HG03108 (cell line): ENCODE measurements at regions not wholly inside any gene's neighbourhood (a gene's known extent, or its start where the extent isn't known, plus 50 kb on each side); places are given as distances from the start of the nearest gene placed in this dataset.
"Not testable (repeated sequence)": the region's sequence is repeated elsewhere in the genome, so short reads cannot be mapped to it uniquely, and the experiment has no call there.

Source experiments
- ATAC-seq: cut with Tn5 transposase; IDR thresholded peaks from one replicate; pipeline ENCODE4 v1.9.1; 2021; ENCODE audit warnings: moderate library complexity; ENCODE audit not compliant: unreplicated experiment

DNA sequence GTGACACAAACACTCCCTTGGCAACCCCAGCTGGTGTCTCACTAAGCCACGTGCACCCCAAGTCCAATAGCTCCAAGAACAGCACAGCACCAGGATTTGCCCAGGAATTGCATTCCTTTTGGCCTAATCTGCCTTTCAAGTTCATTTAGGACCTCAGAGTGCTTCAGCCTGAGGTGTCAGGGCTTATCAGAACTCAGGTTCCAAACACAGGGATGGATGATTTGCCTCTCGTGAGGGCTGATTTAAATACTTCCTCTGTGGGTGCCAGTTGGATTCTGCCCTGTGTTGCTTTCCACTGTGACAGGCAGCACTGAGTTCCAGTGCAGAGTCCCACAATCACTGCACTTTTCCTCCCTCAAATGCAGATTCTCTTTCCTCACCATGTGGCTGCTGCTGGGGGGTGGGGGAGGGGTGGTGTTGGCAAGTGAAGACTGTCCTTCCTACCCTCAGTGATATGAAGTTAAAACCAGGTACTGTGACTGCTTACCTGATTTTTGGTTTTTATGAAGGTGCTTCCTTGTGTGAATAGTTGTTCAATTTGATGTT is 204.3 kb upstream of the STAC start:
- ATAC-seq: no peak

DNA sequence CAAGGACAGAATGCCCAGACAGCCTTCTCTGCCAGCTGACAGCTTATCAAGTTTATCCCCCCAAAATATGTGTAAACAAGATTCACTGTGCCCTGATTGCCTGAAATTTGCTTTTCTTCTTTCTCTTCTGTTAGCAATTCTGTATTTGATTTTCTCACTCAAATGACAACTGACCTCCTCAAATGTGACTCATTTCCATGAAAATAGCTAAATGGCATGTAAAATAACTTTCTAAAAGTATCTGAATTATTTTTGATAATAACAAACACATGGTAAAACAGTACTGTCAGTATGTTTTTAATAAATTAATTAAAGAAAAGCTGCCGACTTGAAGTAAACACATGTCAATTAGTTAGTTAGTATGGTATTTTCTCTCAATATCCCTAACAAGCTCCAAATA is 202.3 kb upstream of the STAC start:
- ATAC-seq: no peak

DNA sequence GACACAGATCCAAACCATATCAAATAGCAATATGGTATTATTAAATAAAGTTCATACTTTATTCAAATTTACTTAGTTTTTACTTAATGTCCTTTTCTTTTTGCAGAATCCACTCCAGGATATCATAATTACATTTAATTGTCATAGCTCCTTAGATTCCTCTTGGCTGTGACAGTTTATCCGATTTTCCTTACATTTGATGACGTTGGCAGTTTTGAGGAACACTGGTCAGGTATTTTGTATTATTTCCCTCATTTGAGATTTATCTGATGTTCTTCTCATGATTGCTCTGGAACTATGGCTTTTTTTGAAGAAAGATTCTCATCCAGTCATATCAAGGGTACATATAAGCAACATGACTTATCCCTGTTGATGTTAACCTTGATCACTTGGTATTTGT is 198.3 kb upstream of the STAC start:
- ATAC-seq: no peak

DNA sequence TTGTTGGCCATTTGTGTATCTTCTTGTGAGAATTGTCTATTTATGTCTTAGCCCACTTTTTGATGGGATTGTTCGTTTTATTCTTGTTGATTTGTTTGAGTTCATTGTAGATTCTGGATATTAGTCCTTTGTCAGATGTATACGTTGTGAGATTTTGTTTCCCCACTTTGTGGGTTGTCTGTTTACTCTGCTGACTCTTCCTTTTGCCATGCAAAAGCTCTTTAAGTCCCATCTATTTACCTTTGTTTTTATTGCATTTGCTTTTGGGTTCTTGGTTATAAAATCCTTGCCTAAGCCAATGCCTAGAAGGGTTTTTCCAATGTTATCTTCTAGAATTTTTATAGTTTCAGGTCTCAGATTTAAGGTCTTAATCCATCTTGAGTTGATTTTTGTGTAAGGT is 193.1 kb upstream of the STAC start:
- not testable (repeated sequence) for ATAC-seq

DNA sequence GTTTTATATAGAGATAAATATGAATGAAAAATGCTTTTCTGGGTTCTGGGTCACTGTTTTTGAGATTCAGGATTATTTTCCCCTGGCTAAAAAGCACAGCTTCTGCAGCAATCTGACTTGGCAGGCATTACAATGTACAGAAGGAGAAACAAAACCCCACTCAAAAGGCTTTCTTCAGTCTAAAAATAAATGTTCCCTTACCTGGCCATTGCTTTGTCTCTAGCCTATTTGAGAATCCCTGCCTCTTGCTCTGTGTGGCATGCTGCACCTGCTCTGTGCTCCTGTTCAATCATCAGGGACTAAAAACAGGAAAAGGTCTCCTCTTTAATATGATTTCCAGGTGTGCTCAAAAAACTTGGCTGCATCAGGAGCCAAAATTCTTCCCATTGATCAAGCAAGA is 187.4 kb upstream of the STAC start:
- ATAC-seq: no peak

DNA sequence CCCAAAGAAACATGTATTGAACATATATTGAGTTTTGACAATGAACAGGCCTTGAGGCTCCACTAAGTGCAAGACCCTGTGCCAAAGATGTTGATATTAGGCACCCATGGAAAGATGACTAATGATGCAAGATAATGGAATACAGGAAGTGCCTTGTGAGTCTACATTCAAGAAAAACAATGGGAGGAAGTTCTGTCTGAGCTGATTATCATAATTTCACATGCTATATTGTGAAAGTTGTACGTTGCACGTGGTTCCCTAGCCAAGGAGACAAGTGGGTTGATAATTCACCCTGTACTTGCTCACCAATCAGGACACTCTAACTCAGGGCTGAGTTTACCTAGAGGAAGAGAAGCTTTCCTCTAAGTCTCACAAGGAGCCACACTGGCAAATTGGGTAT is 186.9 kb upstream of the STAC start:
- no peak for ATAC-seq

DNA sequence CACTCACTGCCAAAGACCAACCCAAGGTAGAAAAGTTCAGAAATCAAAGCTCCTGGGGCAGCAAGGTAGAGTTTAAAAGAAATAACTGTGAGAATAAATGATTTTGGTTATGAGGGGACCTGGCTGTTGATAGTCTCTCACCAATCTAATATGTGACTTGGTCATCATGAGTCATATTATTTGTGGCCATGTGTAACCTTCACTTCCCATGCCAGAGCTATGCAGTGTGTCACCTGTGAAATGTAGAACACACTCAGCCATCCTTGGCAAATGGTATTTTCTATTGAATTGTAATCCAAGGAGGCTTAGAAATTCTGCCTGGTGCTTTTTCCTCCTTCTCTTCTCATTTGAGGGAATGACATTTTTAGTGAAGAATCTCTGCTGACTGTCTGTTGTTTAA is 184.2 kb upstream of the STAC start:
- no peak for ATAC-seq

DNA sequence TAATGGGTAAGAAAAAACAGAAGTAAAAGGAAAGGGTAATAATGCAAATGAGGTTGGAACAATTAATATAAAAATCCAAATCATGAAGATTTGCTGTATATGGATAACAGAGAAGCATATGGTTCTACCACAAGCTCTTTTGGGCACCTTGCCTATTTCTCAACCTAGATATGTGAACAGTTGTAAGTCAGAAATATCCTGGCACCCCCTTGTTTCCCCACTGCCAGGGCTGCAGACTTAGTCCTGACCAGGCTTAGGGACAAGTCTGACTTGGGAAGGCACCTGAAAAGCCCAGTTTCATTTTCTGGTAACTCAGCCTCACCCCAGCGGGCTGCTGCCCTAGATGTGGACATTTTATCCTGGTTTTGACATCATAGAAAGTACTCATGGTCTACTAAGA is 183.2 kb upstream of the STAC start:
- ATAC-seq: no peak

DNA sequence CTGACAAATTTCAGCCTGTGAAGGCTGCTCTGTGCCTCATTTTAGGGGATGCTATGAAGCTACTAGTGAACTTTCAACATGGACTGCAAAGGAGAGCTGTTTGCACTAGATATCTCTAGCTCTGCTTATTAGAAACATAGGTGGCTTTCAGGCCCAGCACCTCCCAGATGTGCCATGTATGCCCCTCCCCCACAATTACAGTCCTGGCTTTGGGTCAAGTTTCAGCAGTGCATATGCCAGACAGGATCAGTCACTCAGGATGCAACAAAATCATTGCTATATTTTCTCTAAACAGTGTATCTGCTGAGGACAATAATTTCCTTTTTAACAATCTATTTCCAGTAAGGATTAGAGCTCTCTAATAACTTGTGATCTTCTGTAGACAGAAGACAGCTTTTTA is 178.8 kb upstream of the STAC start:
- ATAC-seq: no peak

DNA sequence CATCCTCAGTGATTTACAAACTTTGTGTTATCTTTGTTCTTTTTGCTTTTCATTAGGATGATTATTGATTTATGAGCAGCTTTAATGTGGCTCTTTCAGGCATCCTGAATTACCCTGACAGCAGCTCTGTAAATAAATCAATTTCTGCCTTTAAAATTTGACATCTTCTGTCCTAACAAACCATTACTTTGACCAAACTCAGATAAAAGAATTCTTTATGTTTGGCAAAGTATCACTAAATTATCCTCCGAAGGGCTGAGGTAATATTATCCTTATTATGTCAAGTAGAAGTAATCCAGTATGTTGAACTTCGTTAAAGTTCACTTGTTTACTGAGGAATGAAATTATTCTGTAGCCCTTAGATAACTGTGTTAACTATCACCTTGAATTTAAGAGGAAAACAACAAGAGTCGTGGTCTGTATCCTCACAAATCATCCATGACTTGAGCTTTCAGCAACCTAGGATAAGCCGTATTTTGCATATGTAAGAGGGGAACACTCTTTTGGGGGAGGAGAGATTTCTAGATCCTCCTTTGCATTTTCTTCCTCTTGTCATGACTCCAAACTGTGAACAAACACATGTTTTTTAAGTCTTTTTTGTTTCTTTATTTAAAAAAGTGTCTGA is 173.2 kb upstream of the STAC start:
- no peak for ATAC-seq

DNA sequence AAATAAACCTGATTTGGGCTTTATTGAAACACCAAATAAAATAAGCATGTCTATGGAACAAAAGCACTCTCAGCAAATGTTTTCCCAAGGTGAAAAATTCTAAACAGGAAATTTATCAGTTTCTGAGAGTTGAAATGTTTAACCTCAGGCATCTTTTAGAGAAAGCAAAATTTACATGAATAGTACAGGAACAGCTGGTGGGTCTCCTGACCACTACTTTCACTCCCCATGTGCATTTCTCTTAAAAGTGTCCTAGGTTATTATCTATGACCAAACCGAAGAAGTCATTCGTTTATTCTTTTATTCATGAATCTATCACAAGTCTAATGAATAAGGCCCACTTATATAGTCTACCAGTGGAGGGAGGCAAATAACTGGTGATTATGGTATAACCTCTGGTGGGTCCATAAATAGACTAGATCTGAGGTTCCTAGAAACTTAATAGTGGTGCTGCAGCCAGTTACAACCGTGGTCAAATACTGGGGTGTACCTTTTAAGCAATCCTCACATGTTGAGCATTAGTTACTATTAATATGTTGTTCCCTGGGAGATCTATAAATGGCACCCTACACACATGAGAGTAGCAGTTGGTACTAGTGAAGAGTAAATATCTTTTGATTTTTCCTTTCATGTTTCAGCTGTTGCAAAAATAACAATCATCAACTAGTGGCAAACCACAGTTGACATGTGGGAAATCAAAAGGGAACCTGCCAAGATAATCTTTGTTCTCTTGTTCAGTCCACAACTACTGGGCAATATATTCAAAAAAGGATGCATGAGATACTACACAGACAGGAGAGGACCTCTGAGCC is 169.3 kb upstream of the STAC start:
- no peak for ATAC-seq

DNA sequence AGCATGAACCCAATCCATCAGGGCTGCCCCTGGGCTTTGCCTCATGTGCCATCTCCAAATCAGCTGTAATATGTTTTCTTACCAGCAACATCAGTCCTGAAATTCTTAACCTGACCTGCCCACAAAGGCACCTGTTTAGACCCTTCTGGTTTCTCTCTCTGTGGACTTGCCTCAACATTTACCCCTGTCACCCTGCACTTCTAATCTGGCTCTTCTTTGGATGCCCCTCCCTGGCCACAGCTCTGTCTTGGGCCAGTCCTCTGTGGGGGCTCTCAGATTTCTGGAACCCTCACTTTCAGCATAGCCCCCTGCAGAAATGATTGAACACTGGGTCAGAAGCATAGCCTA is 168.7 kb upstream of the STAC start:
- no peak for ATAC-seq

DNA sequence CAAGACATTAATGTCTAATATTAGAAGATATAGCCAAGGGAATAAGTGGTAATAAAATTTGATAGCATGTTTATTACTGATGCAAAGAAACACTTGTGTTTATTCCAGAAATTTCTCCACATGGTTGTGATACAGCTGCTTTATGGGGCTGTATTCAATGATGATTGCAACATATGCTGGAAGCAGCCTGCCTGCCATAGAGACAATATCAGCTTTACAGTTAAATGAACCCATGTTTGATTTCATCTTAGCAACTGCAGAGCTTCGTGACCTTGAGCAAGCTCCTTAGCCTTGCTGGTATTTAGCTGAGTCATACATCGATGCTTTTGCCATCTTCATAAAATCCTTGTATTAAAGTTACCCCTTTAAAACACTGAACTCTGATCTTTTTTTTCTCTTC is 168.1 kb upstream of the STAC start:
- ATAC-seq: no peak

DNA sequence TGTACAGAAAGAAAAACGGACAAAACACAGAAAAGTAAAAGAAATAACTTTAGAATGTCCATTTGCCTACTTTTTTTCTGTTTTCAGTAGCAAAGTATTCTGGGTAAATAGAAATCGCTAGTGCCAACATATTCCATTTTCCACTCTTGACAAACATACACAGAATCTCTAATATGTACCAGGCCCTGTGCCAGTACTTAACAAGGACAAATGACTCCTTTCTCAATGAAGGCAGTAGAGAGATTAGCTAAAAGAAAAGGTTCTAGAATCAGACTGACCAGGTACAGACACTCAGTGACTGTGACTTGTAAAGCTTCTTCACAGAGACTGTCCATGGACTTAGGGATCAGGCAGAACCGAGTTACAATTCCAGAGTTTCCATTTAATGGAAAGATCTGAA is 165.8 kb upstream of the STAC start:
- no peak for ATAC-seq

DNA sequence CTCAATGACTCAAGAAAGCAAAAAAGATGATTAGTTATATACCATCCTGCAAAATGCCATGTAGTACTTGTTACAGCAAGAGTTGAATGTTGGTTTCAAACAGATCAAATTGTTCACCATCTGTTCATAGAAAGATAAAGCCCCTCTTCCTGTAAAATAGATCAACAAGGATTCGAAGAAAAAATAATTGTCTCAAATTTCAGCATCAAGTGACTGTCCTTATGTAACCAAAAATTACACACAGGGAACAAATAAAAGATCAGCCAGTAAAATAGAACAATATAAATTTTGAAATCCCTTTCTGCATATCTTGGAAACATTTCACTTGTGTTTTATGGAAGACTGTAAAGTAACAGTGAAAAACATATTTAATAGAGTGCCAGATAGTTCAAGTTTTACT is 165.1 kb upstream of the STAC start:
- ATAC-seq: no peak

DNA sequence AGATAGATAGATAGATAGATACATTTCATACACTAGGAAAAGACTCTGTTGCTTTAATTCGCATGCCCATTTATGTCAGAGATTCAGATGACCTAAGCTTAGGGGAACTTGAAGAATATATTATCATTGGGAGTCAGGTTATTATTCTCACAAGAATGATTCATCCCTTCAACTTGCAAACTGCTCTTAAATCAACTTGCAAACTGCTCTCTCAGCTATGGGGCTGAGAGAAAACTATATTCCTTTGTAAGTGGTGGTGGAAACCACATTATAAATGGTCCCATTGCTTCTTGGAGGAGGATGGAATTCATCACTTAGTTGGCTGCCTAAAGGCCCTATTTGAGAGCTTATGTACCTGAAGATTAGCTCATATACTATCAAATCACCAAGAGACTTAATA is 160.9 kb upstream of the STAC start:
- no peak for ATAC-seq

DNA sequence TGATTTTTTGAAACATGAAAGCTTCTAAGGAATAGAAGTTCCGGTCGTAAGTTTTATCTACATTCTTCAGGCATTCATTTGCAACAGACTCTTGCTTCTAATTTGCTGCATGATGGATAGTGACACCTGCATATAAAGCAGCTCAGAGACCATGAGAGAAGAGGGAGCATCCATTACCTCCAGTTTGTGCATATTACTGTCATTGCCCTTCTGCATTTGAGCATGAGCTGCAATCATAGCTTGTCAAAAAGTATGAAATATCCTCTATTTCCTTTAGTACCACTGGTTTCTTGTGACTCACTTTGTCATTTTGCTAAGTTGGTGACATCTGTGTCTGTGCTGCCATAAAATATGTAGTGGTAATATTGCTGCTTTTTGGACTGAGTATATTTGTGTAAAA is 160.1 kb upstream of the STAC start:
- no peak for ATAC-seq

DNA sequence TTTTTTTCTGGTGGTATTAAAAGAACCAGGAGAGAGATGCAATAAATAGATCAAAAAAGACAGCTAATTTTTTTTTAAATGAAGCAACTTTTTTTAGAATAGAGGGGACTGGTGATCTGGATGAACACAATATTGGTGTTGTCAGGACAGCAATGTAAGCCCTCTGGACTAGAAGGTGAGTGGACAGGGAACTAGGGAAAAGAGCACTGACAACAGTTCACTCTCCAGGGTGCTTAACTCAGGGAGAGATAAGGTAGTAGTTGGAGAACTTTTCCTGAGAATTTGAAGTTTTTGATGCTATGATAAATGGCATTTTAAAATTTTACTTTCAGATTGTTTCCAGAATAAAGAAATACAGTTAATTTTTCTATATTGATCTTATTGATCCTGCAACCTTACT is 158.3 kb upstream of the STAC start:
- no peak for ATAC-seq

DNA sequence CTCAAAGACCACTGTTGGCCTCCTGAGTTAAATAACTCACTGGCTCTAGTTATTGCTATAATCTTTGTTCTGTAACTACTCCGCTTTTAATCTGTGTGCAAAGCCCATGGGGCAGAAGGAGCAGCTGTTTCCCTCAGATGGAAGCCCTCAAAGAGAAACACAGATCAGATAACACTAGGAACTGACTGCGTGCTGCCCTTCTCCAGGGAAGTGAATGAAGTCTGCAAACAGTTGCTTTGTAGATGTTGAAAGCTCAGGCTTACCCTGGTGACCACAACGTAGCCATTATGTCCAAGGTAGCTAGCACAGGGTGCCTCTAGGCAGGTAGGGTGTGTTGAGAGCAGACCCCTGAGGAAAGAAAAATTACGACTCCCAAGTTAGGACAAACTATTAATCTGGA is 152.3 kb upstream of the STAC start:
- no peak for ATAC-seq

DNA sequence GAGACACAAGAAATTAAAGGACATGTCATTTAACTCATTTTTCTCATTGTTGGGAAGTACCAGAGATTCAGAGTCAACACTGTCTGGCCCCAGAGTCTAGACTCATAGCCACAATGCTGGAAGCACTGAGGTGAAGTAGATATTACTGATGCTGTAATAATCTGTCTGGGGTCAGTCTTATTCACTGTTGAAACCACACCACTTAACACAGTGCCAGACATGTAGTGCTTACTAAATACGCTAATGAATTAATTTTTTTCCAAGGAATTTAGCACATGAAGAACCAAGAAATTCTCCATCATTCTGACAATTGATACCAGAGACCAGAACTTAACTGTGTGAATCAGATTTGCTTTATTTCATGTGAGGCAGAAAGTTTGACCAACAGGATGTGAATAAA is 150.8 kb upstream of the STAC start:
- ATAC-seq: no peak

DNA sequence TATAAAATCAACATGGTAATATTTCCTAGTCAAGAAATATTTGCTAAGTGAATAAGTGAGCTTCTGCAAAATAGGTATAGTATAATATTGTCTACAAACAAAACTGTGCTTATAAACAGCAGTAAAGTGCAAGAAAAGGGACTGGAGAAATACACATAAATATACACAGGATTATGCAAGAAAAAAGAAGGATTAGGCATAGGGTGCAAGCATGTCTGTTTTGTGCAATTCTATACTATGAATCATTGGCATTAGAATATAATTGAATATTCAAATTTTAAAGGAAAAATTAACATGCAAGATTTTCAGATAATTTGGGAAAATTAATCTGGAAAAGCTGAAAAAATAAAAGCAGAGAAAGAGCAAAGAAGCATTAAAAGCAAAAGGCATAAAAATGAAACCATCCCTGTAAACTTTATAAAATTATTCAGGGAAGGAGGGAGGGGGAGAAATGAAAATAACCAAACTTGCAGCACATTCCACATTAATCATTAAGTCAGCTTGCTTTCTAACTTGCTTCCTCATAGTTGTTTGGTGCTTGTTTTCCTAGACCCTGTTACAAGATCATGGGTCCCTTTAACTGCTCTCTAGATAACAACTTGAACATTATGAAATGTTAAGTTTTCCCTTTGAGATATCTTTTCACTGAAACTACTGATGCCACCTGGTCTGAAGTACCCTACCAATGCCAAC is 147.4 kb upstream of the STAC start:
- ATAC-seq: no peak

DNA sequence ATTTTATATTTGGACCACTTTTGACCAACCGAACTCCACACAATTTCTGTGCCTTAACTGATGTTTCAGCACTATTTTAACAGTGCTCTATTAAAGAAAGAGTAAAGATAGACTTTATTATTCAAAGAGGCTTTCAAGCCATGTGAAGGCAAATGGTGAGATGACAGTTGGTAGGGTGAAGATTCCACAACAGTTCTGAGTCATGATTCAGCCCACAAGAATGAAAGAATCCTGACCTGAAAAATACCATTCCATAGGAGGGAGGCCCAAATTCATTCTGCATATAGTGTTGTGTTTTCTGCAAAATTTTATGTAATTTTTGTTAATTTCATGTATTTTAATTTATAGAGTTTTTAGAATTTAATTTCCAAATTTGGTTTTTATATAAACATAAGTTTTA is 135.6 kb upstream of the STAC start:
- ATAC-seq: no peak
